Aorta (tissue), 5 donors: ENCODE measurements at regions not wholly inside any gene's neighbourhood (a gene's known extent, or its start where the extent isn't known, plus 50 kb on each side); places are given as distances from the start of the nearest gene placed in this dataset.

ENCODE experiments used
- ATAC-seq: fragments of 200-7000 bp; cut with Tn5 transposase; one replicate; pipeline ENCODE4 v1.9.1; 2022; ENCODE audit warnings: moderate library complexity; ENCODE audit not compliant: low FRiP score
- DNase-seq, 2 donors: peaks; one replicate each; pipeline ENCODE4 v3.0.0-alpha.2; 2020
- H3K27ac ChIP-seq, 2 donors: one replicate each; pipeline ENCODE4 v1.5.1; 2013; ENCODE audit warnings: low read length in 2 of 2, mild to moderate bottlenecking in 2 of 2, moderate library complexity in 2 of 2, control low read depth in 1 of 2, inconsistent platforms in 1 of 2, low read depth in 1 of 2
- H3K27me3 ChIP-seq, 2 donors: one replicate each; pipeline ENCODE4 v1.6.1; 2013; ENCODE audit warnings: control low read depth in 1 of 2, low read length in 1 of 2, mild to moderate bottlenecking in 1 of 2, moderate library complexity in 1 of 2; ENCODE audit not compliant: insufficient read depth in 2 of 2, control insufficient read depth in 1 of 2
- H3K36me3 ChIP-seq, 2 donors: one replicate each; pipeline ENCODE4 v1.6.1; 2013; ENCODE audit warnings: control low read depth in 1 of 2, low read length in 1 of 2, mild to moderate bottlenecking in 1 of 2; ENCODE audit not compliant: insufficient read depth in 2 of 2, control insufficient read depth in 1 of 2
- H3K4me1 ChIP-seq, 2 donors: one replicate each; pipeline ENCODE4 v1.6.1; 2013; ENCODE audit warnings: low read length in 2 of 2, control low read depth in 1 of 2, mild to moderate bottlenecking in 1 of 2, moderate library complexity in 1 of 2; ENCODE audit not compliant: insufficient read depth in 2 of 2, control insufficient read depth in 1 of 2
- H3K4me3 ChIP-seq, 2 donors: one replicate each; pipeline ENCODE4 v1.5.1; 2013; ENCODE audit warnings: low read length in 2 of 2, control low read depth in 1 of 2, mild to moderate bottlenecking in 1 of 2
- H3K9me3 ChIP-seq: one replicate; pipeline ENCODE4 v1.6.1; 2013; ENCODE audit warnings: mild to moderate bottlenecking, low read length; ENCODE audit not compliant: control insufficient read depth
- WGBS, 2 donors: extraction: QIAGEN DNeasy Blood & Tissue Kit; methylation state at CpG; one replicate each; pipeline ENCODE4 v1.1.7; 2013; 5-methylcytosine and 5-hydroxymethylcytosine counted together
- intact Hi-C, 2 donors: fragments of 100-400 bp; cut with DNase I; formaldehyde crosslinking; loops; one replicate each; pipeline versions ENCODE4 v1.14.2 to v1.15.0; 2022
- donor health status: healthy with polysubstance abuse.
- donor health status: Bipolar disorder and iron deficiency.
- donor health status: DM: no; HTN: no; CAD: no.
- donor health status: DM: no; HTN: no; CAD: no.
- donor health status: DM: yes; HTN: yes; CAD: no.

DNA sequence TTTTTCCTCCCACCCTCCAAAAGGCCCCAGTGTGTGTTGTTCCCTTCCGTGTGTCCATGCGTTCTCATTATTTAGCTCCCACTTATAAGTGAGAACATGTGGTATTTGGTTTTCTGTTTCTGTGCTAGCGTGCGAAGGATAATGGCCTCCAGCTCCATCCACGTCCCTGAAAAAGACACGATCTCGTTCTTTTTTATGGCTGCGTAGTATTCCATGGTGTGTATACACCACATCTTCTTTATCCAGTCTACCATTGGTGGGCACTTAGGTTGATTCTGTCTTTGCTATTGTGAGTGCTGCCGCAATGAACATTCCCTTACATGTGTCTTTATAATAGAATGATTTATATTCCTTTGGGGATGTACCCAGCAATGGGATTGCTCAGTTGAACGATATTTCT, 177.8 kb downstream of the ETS2 start:
- no peak overlapping the region for H3K4me3 ChIP-seq
- no peak overlapping the region for H3K27ac ChIP-seq
- no peaks in the 10 kb centered on the region for H3K9me3 ChIP-seq
- ATAC-seq (no peak), DNase-seq (no peak)
- WGBS, 2 donors = 84 to 88% methylated on average over 10 of the region's 10 CpGs
- peaks cover 2 to 4% of the 10 kb centered on the region in 2 donors for H3K4me1 ChIP-seq
- H3K27me3 ChIP-seq = no peaks in the 10 kb centered on the region
- no peaks in the 10 kb centered on the region for H3K36me3 ChIP-seq
- intact Hi-C loops = no loop called here

DNA sequence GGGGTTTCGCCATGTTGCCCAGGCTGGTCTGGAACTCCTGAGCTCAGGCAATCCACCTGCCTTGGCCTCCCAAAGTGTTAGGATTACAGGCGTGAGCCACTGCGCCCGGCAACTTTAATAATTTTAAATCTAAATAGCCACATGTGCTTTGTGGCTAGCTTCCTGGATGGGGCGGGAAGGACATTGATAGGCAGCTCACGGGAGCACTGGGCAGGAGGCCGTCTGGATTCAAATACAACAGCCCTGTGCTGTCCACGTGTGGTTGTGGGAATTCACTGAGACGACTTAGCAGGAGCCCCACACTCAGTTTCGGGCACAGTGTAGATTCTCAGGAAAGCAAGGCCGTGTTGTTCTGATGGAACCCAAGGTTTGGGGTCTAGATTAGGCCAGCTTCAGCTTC, 177.1 kb downstream of the ETS2 start:
- Histone ChIP-seq H3K4me1 (peaks cover 2% of the 10 kb centered on the region in 2 donors), H3K9me3 (no peaks in the 10 kb centered on the region), H3K4me3 (no peak overlapping the region), H3K36me3 (no peaks in the 10 kb centered on the region), H3K27me3 (no peaks in the 10 kb centered on the region), H3K27ac (no peak overlapping the region)
- intact Hi-C loops = no loop called here
- whole genome bisulfite sequencing, 2 donors = 94 to 95% methylated on average over 11 of the region's 11 CpGs
- ATAC-seq (no peak), DNase-seq (no peak)

DNA sequence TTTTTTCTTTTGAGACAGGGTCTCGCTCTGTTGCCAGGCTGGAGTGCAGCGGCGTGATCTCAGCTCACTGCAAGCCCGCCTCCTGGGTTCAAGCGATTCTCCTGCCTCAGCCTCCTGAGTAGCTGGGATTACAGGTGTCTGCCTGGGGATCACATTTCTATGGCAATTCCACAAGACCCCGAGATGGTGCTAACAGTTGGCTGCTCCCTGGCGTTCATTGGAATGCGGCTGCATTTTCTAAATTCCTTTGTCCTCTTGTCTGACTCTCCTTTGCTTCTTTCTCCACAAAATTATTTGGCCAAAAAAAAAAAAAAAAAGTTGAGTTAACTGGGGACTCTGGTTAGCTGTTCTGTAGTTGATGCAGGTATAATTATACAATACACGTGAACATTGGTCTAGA, 176.4 kb downstream of the ETS2 start:
- H3K36me3 ChIP-seq = no peaks in the 10 kb centered on the region
- ATAC-seq = no peak
- no peak for DNase-seq
- no peaks in the 10 kb centered on the region for H3K27me3 ChIP-seq
- intact Hi-C loops = no loop called here
- no peak overlapping the region for H3K27ac ChIP-seq
- H3K4me1 ChIP-seq = no peaks in the 10 kb centered on the region
- no peak overlapping the region for H3K4me3 ChIP-seq
- H3K9me3 ChIP-seq = no peaks in the 10 kb centered on the region
- 76 to 78% methylated on average over 9 of the region's 9 CpGs for WGBS, 2 donors

DNA sequence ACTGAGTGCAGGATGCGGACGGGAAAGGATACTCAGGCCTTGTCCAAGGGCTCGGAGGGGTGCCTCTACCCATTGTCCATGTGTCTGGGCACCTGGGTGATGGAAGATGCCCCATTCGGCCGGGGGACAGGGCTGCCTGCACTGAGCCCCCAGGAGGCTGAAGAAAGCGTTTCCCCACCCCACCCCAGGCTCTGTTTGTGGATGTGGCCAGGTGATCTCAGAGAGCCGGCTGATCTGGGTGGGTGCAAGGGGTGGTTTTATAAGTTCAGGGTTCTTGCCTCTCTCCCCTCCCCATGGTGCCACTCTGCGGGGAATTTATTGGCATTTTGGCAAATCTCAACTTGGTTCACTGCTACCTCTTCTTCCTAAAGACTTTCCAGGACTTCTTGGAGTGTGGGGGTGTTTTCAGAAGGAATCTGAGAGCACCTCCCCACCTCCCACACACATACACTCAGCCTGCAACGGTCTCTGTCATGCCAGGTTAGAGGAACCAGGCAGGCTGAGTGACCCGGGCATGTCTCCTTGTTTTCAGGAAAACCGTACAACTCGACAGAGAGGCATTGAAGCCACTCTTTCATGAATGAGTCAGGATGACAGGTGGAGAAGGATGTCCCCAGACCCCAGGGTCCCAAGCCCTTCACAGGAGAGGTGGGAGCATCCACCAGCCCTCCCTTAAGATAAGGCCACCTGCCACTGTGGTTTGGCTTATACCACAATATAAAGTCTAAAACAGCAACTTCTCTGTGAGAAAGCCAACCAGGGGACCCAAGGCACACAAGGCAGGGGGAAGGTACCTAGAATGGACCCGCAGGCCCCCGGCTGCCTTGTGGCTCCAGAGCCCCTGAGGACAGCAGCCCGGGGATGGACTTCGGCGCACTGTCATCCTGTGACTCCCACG, 174.9 kb downstream of the ETS2 start:
- Histone ChIP-seq H3K9me3 (no peaks in the 10 kb centered on the region), H3K36me3 (no peaks in the 10 kb centered on the region), H3K4me3 (no peak overlapping the region), H3K27ac (no peak overlapping the region), H3K4me1 (no peaks in the 10 kb centered on the region), H3K27me3 (no peaks in the 10 kb centered on the region)
- 93 to 94% methylated on average over 18 of the region's 18 CpGs for WGBS, 2 donors
- no peak for DNase-seq
- intact Hi-C loops = no loop called here
- ATAC-seq = no peak

DNA sequence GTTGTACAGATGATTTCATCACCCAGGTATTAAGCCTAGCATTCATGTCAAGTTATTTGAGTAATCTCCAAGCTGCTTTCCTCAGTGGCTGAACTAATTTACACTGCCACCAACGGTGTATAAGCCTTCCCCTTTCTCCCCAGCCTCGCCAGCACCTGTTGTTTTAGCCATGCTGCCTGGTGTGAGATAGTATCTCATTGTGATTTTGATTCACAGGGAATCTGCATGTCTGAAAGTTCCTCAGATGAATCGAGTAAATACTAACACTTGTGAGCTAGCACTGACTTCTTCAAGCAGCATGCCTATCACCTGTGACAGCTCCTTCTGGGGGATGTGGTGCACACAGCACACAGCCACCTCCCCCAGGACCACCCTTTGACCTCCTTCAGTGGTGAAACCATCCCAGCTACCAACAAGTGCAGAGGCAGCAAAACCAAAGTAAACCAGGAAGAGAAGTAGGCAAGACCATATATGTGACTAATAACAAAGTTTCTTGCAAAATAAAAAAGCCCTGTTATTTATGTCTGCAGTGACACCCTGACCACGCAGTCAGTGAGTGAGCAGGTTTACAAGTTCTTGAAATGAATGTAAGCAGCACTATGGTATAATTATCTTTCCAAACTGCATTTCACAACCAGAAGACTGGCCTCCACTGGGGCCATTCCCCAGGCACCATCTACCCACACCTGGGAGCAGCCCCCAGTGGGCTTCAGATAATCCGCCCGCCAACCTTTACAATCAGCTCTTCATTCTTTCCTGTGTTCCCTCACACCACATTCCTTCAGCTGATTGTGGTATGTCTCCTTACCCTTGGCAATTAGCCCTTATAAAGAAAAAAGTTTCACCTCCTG, 173.8 kb downstream of the ETS2 start:
- Histone ChIP-seq H3K36me3 (no peaks in the 10 kb centered on the region), H3K4me3 (no peak overlapping the region), H3K4me1 (no peaks in the 10 kb centered on the region), H3K27me3 (no peaks in the 10 kb centered on the region), H3K9me3 (no peaks in the 10 kb centered on the region), H3K27ac (no peak overlapping the region)
- intact Hi-C loops = loop anchor here in 1 of 2 donors (5.0 kb wide), 1 partner anchor 42 kb away; no protein-coding TSS in a partner anchor
- 81 to 84% methylated on average over 6 of the region's 6 CpGs for WGBS, 2 donors
- ATAC-seq (no peak), DNase-seq (no peak)

DNA sequence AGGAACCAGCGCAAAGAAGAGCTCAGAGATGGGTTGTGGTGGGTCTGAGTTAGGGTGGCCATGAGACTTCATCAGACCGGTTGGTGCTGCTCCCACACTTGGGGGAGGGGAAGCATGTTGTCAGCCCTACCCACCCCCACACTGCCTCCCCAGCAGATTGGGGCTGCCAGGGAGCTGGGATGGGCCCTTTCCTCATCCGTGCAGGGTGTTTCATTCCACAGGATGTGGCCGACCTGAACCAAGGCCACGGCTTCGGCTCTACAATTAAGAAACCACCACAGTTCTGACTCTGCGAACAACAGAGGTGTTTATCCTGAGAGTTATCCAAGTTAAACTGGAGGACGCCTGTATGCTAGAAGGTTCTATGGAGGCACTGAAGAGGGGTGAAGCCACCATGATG, 171.2 kb downstream of the ETS2 start:
- Histone ChIP-seq H3K9me3 (no peaks in the 10 kb centered on the region), H3K36me3 (no peaks in the 10 kb centered on the region), H3K27me3 (no peaks in the 10 kb centered on the region), H3K4me1 (no peaks in the 10 kb centered on the region), H3K27ac (no peak overlapping the region), H3K4me3 (no peak overlapping the region)
- ATAC-seq = no peak
- WGBS, 2 donors = 82 to 92% methylated on average over 8 of the region's 8 CpGs
- intact Hi-C loops = loop anchor here in 1 of 2 donors (5.0 kb wide), 1 partner anchor 40 kb away; no protein-coding TSS in a partner anchor
- DNase-seq = no peak

DNA sequence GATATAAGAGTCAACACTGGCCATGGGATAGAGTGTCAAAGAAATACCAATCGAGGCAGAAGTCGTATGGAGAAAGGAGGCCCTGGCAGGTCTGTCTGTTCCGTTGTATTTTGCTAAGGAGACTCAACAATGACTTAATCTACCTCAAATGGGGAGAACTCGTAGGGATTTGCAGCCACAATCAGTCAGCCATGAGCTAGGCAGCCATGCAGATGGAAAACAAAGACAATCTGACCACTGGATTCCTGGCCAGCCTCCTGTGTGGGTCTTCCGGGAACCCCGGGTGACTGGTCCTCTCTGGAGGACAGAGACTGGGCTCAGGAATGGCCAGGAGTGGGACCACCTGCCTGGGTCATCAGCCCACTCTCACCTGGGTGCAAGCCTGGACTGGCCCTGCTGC, 167.8 kb downstream of the ETS2 start:
- no peaks in the 10 kb centered on the region for H3K9me3 ChIP-seq
- H3K27me3 ChIP-seq = no peaks in the 10 kb centered on the region
- intact Hi-C loops = no loop called here
- DNase-seq = no peak
- H3K4me1 ChIP-seq = no peaks in the 10 kb centered on the region
- no peak overlapping the region for H3K4me3 ChIP-seq
- H3K27ac ChIP-seq = no peak overlapping the region
- ATAC-seq = no peak
- WGBS, 2 donors = 94 to 95% methylated on average over 6 of the region's 6 CpGs
- H3K36me3 ChIP-seq = no peaks in the 10 kb centered on the region

DNA sequence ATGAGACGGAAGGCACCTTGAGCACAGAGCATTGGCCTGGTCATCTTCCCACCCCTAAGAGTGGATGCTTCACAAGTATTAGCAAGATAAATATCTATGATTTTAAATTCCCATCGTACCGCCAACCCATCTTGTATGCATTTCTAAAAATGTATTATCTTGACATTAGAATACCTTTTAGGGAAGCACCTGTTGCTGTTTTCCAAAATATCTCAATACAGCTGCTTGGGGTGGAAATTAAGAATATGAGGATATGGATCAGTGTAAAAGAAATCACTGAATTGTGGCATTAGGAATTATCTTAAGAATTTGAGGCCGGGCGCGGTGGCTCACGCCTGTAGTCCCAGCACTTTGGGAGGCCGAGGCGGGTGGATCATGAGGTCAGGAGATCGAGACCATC, 166.3 kb downstream of the ETS2 start:
- H3K27me3 ChIP-seq = no peaks in the 10 kb centered on the region
- H3K9me3 ChIP-seq = no peaks in the 10 kb centered on the region
- H3K36me3 ChIP-seq = no peaks in the 10 kb centered on the region
- H3K27ac ChIP-seq = no peak overlapping the region
- H3K4me3 ChIP-seq = no peak overlapping the region
- no peak for ATAC-seq
- intact Hi-C loops = no loop called here
- DNase-seq = no peak
- WGBS, 2 donors = 86 to 97% methylated on average over 7 to 9 of the region's 10 CpGs
- no peaks in the 10 kb centered on the region for H3K4me1 ChIP-seq
